Esophagus squamous epithelium (tissue), 4 donors: ENCODE measurements at regions not wholly inside any gene's neighbourhood (a gene's known extent, or its start where the extent isn't known, plus 50 kb on each side); places are given as distances from the start of the nearest gene placed in this dataset.
"Not testable (repeated sequence)": the region's sequence is repeated elsewhere in the genome, so short reads cannot be mapped to it uniquely, and the experiment has no call there.

ENCODE experiments used
- POLR2A ChIP-seq, 4 donors: fragments of 450-650 bp; IDR thresholded peaks; one replicate each; pipeline ENCODE4 v1.6.1; 2017; ENCODE audit warnings: antibody characterized with exemption in 4 of 4, mild to moderate bottlenecking in 4 of 4, moderate library complexity in 3 of 4
- TF ChIP-seq, protein P1 (sequence below), 6 experiments: fragments of 450-650 bp in 4 of 6; fragments of 200-600 bp in 2 of 6; sonication (generic) in 2 of 6; IDR thresholded peaks; one replicate each; pipeline ENCODE4 v1.5.1; 2016 to 2019; ENCODE audit warnings: antibody characterized with exemption in 6 of 6, mild to moderate bottlenecking in 4 of 6, moderate library complexity in 4 of 6

GRCh38 chr5:20707634-20708033 lies 719.6 kb upstream of the CDH18 start:
- TF ChIP-seq, protein P1, sequence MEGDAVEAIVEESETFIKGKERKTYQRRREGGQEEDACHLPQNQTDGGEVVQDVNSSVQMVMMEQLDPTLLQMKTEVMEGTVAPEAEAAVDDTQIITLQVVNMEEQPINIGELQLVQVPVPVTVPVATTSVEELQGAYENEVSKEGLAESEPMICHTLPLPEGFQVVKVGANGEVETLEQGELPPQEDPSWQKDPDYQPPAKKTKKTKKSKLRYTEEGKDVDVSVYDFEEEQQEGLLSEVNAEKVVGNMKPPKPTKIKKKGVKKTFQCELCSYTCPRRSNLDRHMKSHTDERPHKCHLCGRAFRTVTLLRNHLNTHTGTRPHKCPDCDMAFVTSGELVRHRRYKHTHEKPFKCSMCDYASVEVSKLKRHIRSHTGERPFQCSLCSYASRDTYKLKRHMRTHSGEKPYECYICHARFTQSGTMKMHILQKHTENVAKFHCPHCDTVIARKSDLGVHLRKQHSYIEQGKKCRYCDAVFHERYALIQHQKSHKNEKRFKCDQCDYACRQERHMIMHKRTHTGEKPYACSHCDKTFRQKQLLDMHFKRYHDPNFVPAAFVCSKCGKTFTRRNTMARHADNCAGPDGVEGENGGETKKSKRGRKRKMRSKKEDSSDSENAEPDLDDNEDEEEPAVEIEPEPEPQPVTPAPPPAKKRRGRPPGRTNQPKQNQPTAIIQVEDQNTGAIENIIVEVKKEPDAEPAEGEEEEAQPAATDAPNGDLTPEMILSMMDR (IDR thresholded peaks at IDR 0.05): not testable (repeated sequence)
- not testable (repeated sequence) for TF ChIP-seq POLR2A (IDR thresholded peaks at IDR 0.05)
